ENCODE measurements at regions not wholly inside any gene's neighbourhood (a gene's known extent, or its start where the extent isn't known, plus 50 kb on each side); places are given as distances from the start of the nearest gene placed in this dataset.
"Not testable (repeated sequence)": the region's sequence is repeated elsewhere in the genome, so short reads cannot be mapped to it uniquely, and the experiment has no call there.

GRCh38 chr21:35568643-35569042, 491.7 kb downstream of the SETD4 start:
- H3K9ac ChIP-seq (ENCODE audit: low read length in 5 of 5), result no peak overlapping the region
- no peaks in the 10 kb centered on the region for H3K36me3 ChIP-seq (ENCODE audit: control insufficient read depth in 5 of 5, insufficient read depth in 5 of 5, low read length in 5 of 5)
- H3K27ac ChIP-seq (ENCODE audit: low read depth, low read length), result no peak overlapping the region
- H3K27me3 ChIP-seq (ENCODE audit: control insufficient read depth in 5 of 5, insufficient read depth in 4 of 5, low read length in 5 of 5), result peaks cover 0 to 10% (median 3%) of the 10 kb centered on the region in 5 donors
- peaks cover 0 to 18% (median 7%) of the 10 kb centered on the region in 5 donors for H3K4me1 ChIP-seq (ENCODE audit: control insufficient read depth in 5 of 5, insufficient read depth in 5 of 5, low read length in 5 of 5)
- H3K4me3 ChIP-seq (ENCODE audit: low read depth in 1 of 5, low read length in 5 of 5), result no peak overlapping the region
- H3K9me3 ChIP-seq (ENCODE audit: control insufficient read depth in 5 of 5, low read length in 5 of 5), result peaks cover 0 to 5% (median 4%) of the 10 kb centered on the region in 5 donors

GRCh38 chr21:35566874-35567273, 493.5 kb downstream of the SETD4 start:
- H3K36me3 ChIP-seq (ENCODE audit: control insufficient read depth in 5 of 5, insufficient read depth in 5 of 5, low read length in 5 of 5), result no peaks in the 10 kb centered on the region
- no peak overlapping the region for H3K27ac ChIP-seq (ENCODE audit: low read depth, low read length)
- peaks cover 0 to 10% (median 3%) of the 10 kb centered on the region in 5 donors for H3K27me3 ChIP-seq (ENCODE audit: control insufficient read depth in 5 of 5, insufficient read depth in 4 of 5, low read length in 5 of 5)
- H3K4me1 ChIP-seq (ENCODE audit: control insufficient read depth in 5 of 5, insufficient read depth in 5 of 5, low read length in 5 of 5), result peaks cover 0 to 22% (median 9%) of the 10 kb centered on the region in 5 donors
- H3K9me3 ChIP-seq (ENCODE audit: control insufficient read depth in 5 of 5, low read length in 5 of 5), result peaks cover 0 to 5% (median 4%) of the 10 kb centered on the region in 5 donors
- no peak overlapping the region for H3K9ac ChIP-seq (ENCODE audit: low read length in 5 of 5)
- no peak overlapping the region for H3K4me3 ChIP-seq (ENCODE audit: low read depth in 1 of 5, low read length in 5 of 5)

- Histone ChIP-seq H3K27ac (ENCODE audit: low read depth, low read length) (no peak overlapping the region), H3K9ac (ENCODE audit: low read length in 5 of 5) (no peak overlapping the region), H3K36me3 (ENCODE audit: control insufficient read depth in 5 of 5, insufficient read depth in 5 of 5, low read length in 5 of 5) (no peaks in the 10 kb centered on the region)
Observed at GRCh38 chr21:35565204-35565611, 495.1 kb downstream of the SETD4 start.

GRCh38 chr21:35563885-35564451, 496.4 kb downstream of the SETD4 start:
- no peak overlapping the region for H3K9ac ChIP-seq (ENCODE audit: low read length in 5 of 5)
- H3K4me1 ChIP-seq (ENCODE audit: control insufficient read depth in 5 of 5, insufficient read depth in 5 of 5, low read length in 5 of 5), result peaks cover 0 to 34% (median 10%) of the 10 kb centered on the region in 5 donors
- peaks cover 0 to 10% (median 3%) of the 10 kb centered on the region in 5 donors for H3K27me3 ChIP-seq (ENCODE audit: control insufficient read depth in 5 of 5, insufficient read depth in 4 of 5, low read length in 5 of 5)
- peaks cover 0 to 5% (median 4%) of the 10 kb centered on the region in 5 donors for H3K9me3 ChIP-seq (ENCODE audit: control insufficient read depth in 5 of 5, low read length in 5 of 5)
- no peak overlapping the region for H3K4me3 ChIP-seq (ENCODE audit: low read depth in 1 of 5, low read length in 5 of 5)
- H3K27ac ChIP-seq (ENCODE audit: low read depth, low read length), result no peak overlapping the region
- no peaks in the 10 kb centered on the region for H3K36me3 ChIP-seq (ENCODE audit: control insufficient read depth in 5 of 5, insufficient read depth in 5 of 5, low read length in 5 of 5)

More at GRCh38 chr21:35565204-35565611, 495.1 kb downstream of the SETD4 start:
- no peak overlapping the region for H3K4me3 ChIP-seq (ENCODE audit: low read depth in 1 of 5, low read length in 5 of 5)
- H3K9me3 ChIP-seq (ENCODE audit: control insufficient read depth in 5 of 5, low read length in 5 of 5), result peaks cover 0 to 5% (median 4%) of the 10 kb centered on the region in 5 donors
- peaks cover 0 to 10% (median 3%) of the 10 kb centered on the region in 5 donors for H3K27me3 ChIP-seq (ENCODE audit: control insufficient read depth in 5 of 5, insufficient read depth in 4 of 5, low read length in 5 of 5)
- peaks cover 0 to 25% (median 9%) of the 10 kb centered on the region in 5 donors for H3K4me1 ChIP-seq (ENCODE audit: control insufficient read depth in 5 of 5, insufficient read depth in 5 of 5, low read length in 5 of 5)

GRCh38 chr21:35562876-35563275, 497.4 kb downstream of the SETD4 start:
- Histone ChIP-seq H3K27ac (ENCODE audit: low read depth, low read length) (no peak overlapping the region), H3K9ac (ENCODE audit: low read length in 5 of 5) (no peak overlapping the region), H3K27me3 (ENCODE audit: control insufficient read depth in 5 of 5, insufficient read depth in 4 of 5, low read length in 5 of 5) (peaks cover 0 to 10% (median 3%) of the 10 kb centered on the region in 5 donors), H3K36me3 (ENCODE audit: control insufficient read depth in 5 of 5, insufficient read depth in 5 of 5, low read length in 5 of 5) (no peaks in the 10 kb centered on the region), H3K9me3 (ENCODE audit: control insufficient read depth in 5 of 5, low read length in 5 of 5) (peaks cover 0 to 5% (median 4%) of the 10 kb centered on the region in 5 donors), H3K4me1 (ENCODE audit: control insufficient read depth in 5 of 5, insufficient read depth in 5 of 5, low read length in 5 of 5) (peaks cover 0 to 34% (median 10%) of the 10 kb centered on the region in 5 donors), H3K4me3 (ENCODE audit: low read depth in 1 of 5, low read length in 5 of 5) (no peak overlapping the region)

- no peak overlapping the region for H3K4me3 ChIP-seq (ENCODE audit: low read depth in 1 of 5, low read length in 5 of 5)
- H3K4me1 ChIP-seq (ENCODE audit: control insufficient read depth in 5 of 5, insufficient read depth in 5 of 5, low read length in 5 of 5), result peaks cover 0 to 34% (median 10%) of the 10 kb centered on the region in 5 donors
- no peak overlapping the region for H3K27ac ChIP-seq (ENCODE audit: low read depth, low read length)
- H3K36me3 ChIP-seq (ENCODE audit: control insufficient read depth in 5 of 5, insufficient read depth in 5 of 5, low read length in 5 of 5), result no peaks in the 10 kb centered on the region
- H3K9me3 ChIP-seq (ENCODE audit: control insufficient read depth in 5 of 5, low read length in 5 of 5), result no peaks in the 10 kb centered on the region
- H3K9ac ChIP-seq (ENCODE audit: low read length in 5 of 5), result no peak overlapping the region
- H3K27me3 ChIP-seq (ENCODE audit: control insufficient read depth in 5 of 5, insufficient read depth in 4 of 5, low read length in 5 of 5), result peaks cover 0 to 10% (median 2%) of the 10 kb centered on the region in 5 donors
Observed at GRCh38 chr21:35561116-35561515, 499.2 kb downstream of the SETD4 start.

GRCh38 chr21:35559829-35560225, 500.5 kb downstream of the SETD4 start:
- Histone ChIP-seq H3K9me3 (ENCODE audit: control insufficient read depth in 5 of 5, low read length in 5 of 5) (no peaks in the 10 kb centered on the region), H3K4me1 (ENCODE audit: control insufficient read depth in 5 of 5, insufficient read depth in 5 of 5, low read length in 5 of 5) (peaks cover 0 to 28% (median 10%) of the 10 kb centered on the region in 5 donors), H3K9ac (ENCODE audit: low read length in 5 of 5) (no peak overlapping the region), H3K36me3 (ENCODE audit: control insufficient read depth in 5 of 5, insufficient read depth in 5 of 5, low read length in 5 of 5) (no peaks in the 10 kb centered on the region), H3K27ac (ENCODE audit: low read depth, low read length) (no peak overlapping the region), H3K4me3 (ENCODE audit: low read depth in 1 of 5, low read length in 5 of 5) (no peak overlapping the region), H3K27me3 (ENCODE audit: control insufficient read depth in 5 of 5, insufficient read depth in 4 of 5, low read length in 5 of 5) (peaks cover 0 to 3% (median 0%) of the 10 kb centered on the region in 5 donors)

GRCh38 chr21:35559128-35559828, 501.0 kb downstream of the SETD4 start:
- Histone ChIP-seq H3K4me1 (ENCODE audit: control insufficient read depth in 5 of 5, insufficient read depth in 5 of 5, low read length in 5 of 5) (peaks cover 0 to 22% (median 9%) of the 10 kb centered on the region in 5 donors), H3K9ac (ENCODE audit: low read length in 5 of 5) (no peak overlapping the region), H3K4me3 (ENCODE audit: low read depth in 1 of 5, low read length in 5 of 5) (no peak overlapping the region), H3K36me3 (ENCODE audit: control insufficient read depth in 5 of 5, insufficient read depth in 5 of 5, low read length in 5 of 5) (no peaks in the 10 kb centered on the region), H3K27ac (ENCODE audit: low read depth, low read length) (no peak overlapping the region), H3K27me3 (ENCODE audit: control insufficient read depth in 5 of 5, insufficient read depth in 4 of 5, low read length in 5 of 5) (peaks cover 0 to 3% (median 0%) of the 10 kb centered on the region in 5 donors), H3K9me3 (ENCODE audit: control insufficient read depth in 5 of 5, low read length in 5 of 5) (no peaks in the 10 kb centered on the region)

GRCh38 chr21:35556536-35556935, 503.8 kb downstream of the SETD4 start:
- H3K4me3 ChIP-seq (ENCODE audit: low read depth in 1 of 5, low read length in 5 of 5), result no peak overlapping the region
- H3K9ac ChIP-seq (ENCODE audit: low read length in 5 of 5), result no peak overlapping the region
- no peaks in the 10 kb centered on the region for H3K27me3 ChIP-seq (ENCODE audit: control insufficient read depth in 5 of 5, insufficient read depth in 4 of 5, low read length in 5 of 5)
- H3K36me3 ChIP-seq (ENCODE audit: control insufficient read depth in 5 of 5, insufficient read depth in 5 of 5, low read length in 5 of 5), result no peaks in the 10 kb centered on the region
- H3K27ac ChIP-seq (ENCODE audit: low read depth, low read length), result no peak overlapping the region
- no peaks in the 10 kb centered on the region for H3K9me3 ChIP-seq (ENCODE audit: control insufficient read depth in 5 of 5, low read length in 5 of 5)
- peaks cover 0 to 12% (median 6%) of the 10 kb centered on the region in 5 donors for H3K4me1 ChIP-seq (ENCODE audit: control insufficient read depth in 5 of 5, insufficient read depth in 5 of 5, low read length in 5 of 5)

GRCh38 chr21:35552483-35552882, 503.4 kb upstream of the RUNX1 start:
- not testable (repeated sequence) for H3K4me1 ChIP-seq (ENCODE audit: control insufficient read depth in 5 of 5, insufficient read depth in 5 of 5, low read length in 5 of 5); H3K36me3 ChIP-seq (ENCODE audit: control insufficient read depth in 5 of 5, insufficient read depth in 5 of 5, low read length in 5 of 5); H3K9ac ChIP-seq (ENCODE audit: low read length in 5 of 5); H3K4me3 ChIP-seq (ENCODE audit: low read depth in 1 of 5, low read length in 5 of 5); H3K27ac ChIP-seq (ENCODE audit: low read depth, low read length); H3K27me3 ChIP-seq (ENCODE audit: control insufficient read depth in 5 of 5, insufficient read depth in 4 of 5, low read length in 5 of 5); H3K9me3 ChIP-seq (ENCODE audit: control insufficient read depth in 5 of 5, low read length in 5 of 5)

Data from subcutaneous abdominal adipose tissue (tissue), 5 donors.